GM21515 (cell line): ENCODE measurements at regions not wholly inside any gene's neighbourhood (a gene's known extent, or its start where the extent isn't known, plus 50 kb on each side); places are given as distances from the start of the nearest gene placed in this dataset.
"Not testable (repeated sequence)": the region's sequence is repeated elsewhere in the genome, so short reads cannot be mapped to it uniquely, and the experiment has no call there.

ENCODE experiments used
- ATAC-seq: cut with Tn5 transposase; IDR thresholded peaks from one replicate; pipeline ENCODE4 v1.9.1; 2021; ENCODE audit not compliant: unreplicated experiment

- no peak for ATAC-seq
Observed at GRCh38 chr2:59830601-59831000, 722.9 kb downstream of the BCL11A start.

GRCh38 chr2:59827677-59828076 is 725.8 kb downstream of the BCL11A start:
- no peak for ATAC-seq

GRCh38 chr2:59826177-59826576 is 727.3 kb downstream of the BCL11A start:
- ATAC-seq = no peak

GRCh38 chr2:59824314-59824713 is 729.1 kb downstream of the BCL11A start:
- no peak for ATAC-seq

- no peak for ATAC-seq
Observed at GRCh38 chr2:59816075-59816474, 737.4 kb downstream of the BCL11A start.

GRCh38 chr2:59810283-59810682 is 743.2 kb downstream of the BCL11A start:
- ATAC-seq = not testable (repeated sequence)

- ATAC-seq = no peak
Observed at GRCh38 chr2:59806486-59806885, 747.0 kb downstream of the BCL11A start.

- ATAC-seq = no peak
Observed at GRCh38 chr2:59804732-59805131, 748.7 kb downstream of the BCL11A start.

GRCh38 chr2:59803586-59803985 is 749.9 kb downstream of the BCL11A start:
- ATAC-seq = no peak

- no peak for ATAC-seq
Observed at GRCh38 chr2:59798687-59799232, 754.7 kb downstream of the BCL11A start.

GRCh38 chr2:59791004-59791618 is 762.3 kb downstream of the BCL11A start:
- ATAC-seq = no peak

- no peak for ATAC-seq
Observed at GRCh38 chr2:59790186-59791003, 763.1 kb downstream of the BCL11A start.

GRCh38 chr2:59789523-59789922 is 763.9 kb downstream of the BCL11A start:
- no peak for ATAC-seq

- no peak for ATAC-seq
Observed at GRCh38 chr2:59787095-59787494, 766.4 kb downstream of the BCL11A start.

- ATAC-seq = no peak
Observed at GRCh38 chr2:59786684-59787083, 766.8 kb downstream of the BCL11A start.

- no peak for ATAC-seq
Observed at GRCh38 chr2:59779571-59779970, 773.9 kb downstream of the BCL11A start.

GRCh38 chr2:59777120-59777519 is 776.3 kb downstream of the BCL11A start:
- ATAC-seq = no peak

GRCh38 chr2:59776726-59777008 is 776.8 kb downstream of the BCL11A start:
- no peak for ATAC-seq

- ATAC-seq = no peak
Observed at GRCh38 chr2:59774821-59775433, 778.5 kb downstream of the BCL11A start.

GRCh38 chr2:59770651-59771050 is 782.8 kb downstream of the BCL11A start:
- ATAC-seq = no peak

- no peak for ATAC-seq
Observed at GRCh38 chr2:59761966-59762365, 791.5 kb downstream of the BCL11A start.

- no peak for ATAC-seq
Observed at GRCh38 chr2:59756150-59756549, 797.3 kb downstream of the BCL11A start.
